ENCODE measurements at regions not wholly inside any gene's neighbourhood (a gene's known extent, or its start where the extent isn't known, plus 50 kb on each side); places are given as distances from the start of the nearest gene placed in this dataset.

- DNase-seq (ENCODE audit: low spot score): no peak
- in situ Hi-C loops (cut with HindIII; ENCODE audit: low sequenced_read_pairs): no loop called here
Measured at GRCh38 chr13:84332346-84332745, 450.1 kb upstream of the SLITRK1 start.

- in situ Hi-C loops (cut with HindIII; ENCODE audit: low sequenced_read_pairs): no loop called here
- no peak for DNase-seq (ENCODE audit: low spot score)
Measured at GRCh38 chr13:84315527-84315926, 433.3 kb upstream of the SLITRK1 start.

GRCh38 chr13:84303035-84303434, 420.8 kb upstream of the SLITRK1 start:
- no peak for DNase-seq (ENCODE audit: low spot score)
- in situ Hi-C loops (cut with HindIII; ENCODE audit: low sequenced_read_pairs): no loop called here

GRCh38 chr13:84297251-84297650, 415.0 kb upstream of the SLITRK1 start:
- DNase-seq (ENCODE audit: low spot score): no peak
- in situ Hi-C loops (cut with HindIII; ENCODE audit: low sequenced_read_pairs): no loop called here

- DNase-seq (ENCODE audit: low spot score): no peak
- in situ Hi-C loops (cut with HindIII; ENCODE audit: low sequenced_read_pairs): no loop called here
Measured at GRCh38 chr13:84296401-84296800, 414.1 kb upstream of the SLITRK1 start.

- no peak for DNase-seq (ENCODE audit: low spot score)
- in situ Hi-C loops (cut with HindIII; ENCODE audit: low sequenced_read_pairs): no loop called here
Measured at GRCh38 chr13:84294576-84294975, 412.3 kb upstream of the SLITRK1 start.

GRCh38 chr13:84290386-84290785, 408.1 kb upstream of the SLITRK1 start:
- in situ Hi-C loops (cut with HindIII; ENCODE audit: low sequenced_read_pairs): no loop called here
- DNase-seq (ENCODE audit: low spot score): no peak

GRCh38 chr13:84279166-84279565, 396.9 kb upstream of the SLITRK1 start:
- no peak for DNase-seq (ENCODE audit: low spot score)
- in situ Hi-C loops (cut with HindIII; ENCODE audit: low sequenced_read_pairs): no loop called here

GRCh38 chr13:84272877-84273562, 390.7 kb upstream of the SLITRK1 start:
- DNase-seq (ENCODE audit: low spot score): no peak
- in situ Hi-C loops (cut with HindIII; ENCODE audit: low sequenced_read_pairs): no loop called here

GRCh38 chr13:84265257-84265764, 383.0 kb upstream of the SLITRK1 start:
- in situ Hi-C loops (cut with HindIII; ENCODE audit: low sequenced_read_pairs): no loop called here

GRCh38 chr13:84263354-84264069, 381.2 kb upstream of the SLITRK1 start:
- in situ Hi-C loops (cut with HindIII; ENCODE audit: low sequenced_read_pairs): no loop called here
- DNase-seq (ENCODE audit: low spot score): no peak

More at GRCh38 chr13:84265257-84265764, 383.0 kb upstream of the SLITRK1 start:
- DNase-seq (ENCODE audit: low spot score): no peak

- DNase-seq (ENCODE audit: low spot score): no peak
- in situ Hi-C loops (cut with HindIII; ENCODE audit: low sequenced_read_pairs): no loop called here
Measured at GRCh38 chr13:84255226-84255797, 373.0 kb upstream of the SLITRK1 start.

GRCh38 chr13:84249463-84249862, 367.2 kb upstream of the SLITRK1 start:
- DNase-seq (ENCODE audit: low spot score): no peak
- in situ Hi-C loops (cut with HindIII; ENCODE audit: low sequenced_read_pairs): no loop called here

GRCh38 chr13:84243340-84243739, 361.1 kb upstream of the SLITRK1 start:
- DNase-seq (ENCODE audit: low spot score): no peak
- in situ Hi-C loops (cut with HindIII; ENCODE audit: low sequenced_read_pairs): no loop called here

- DNase-seq (ENCODE audit: low spot score): no peak
- in situ Hi-C loops (cut with HindIII; ENCODE audit: low sequenced_read_pairs): no loop called here
Measured at GRCh38 chr13:84239032-84239431, 356.8 kb upstream of the SLITRK1 start.

- DNase-seq (ENCODE audit: low spot score): no peak
- in situ Hi-C loops (cut with HindIII; ENCODE audit: low sequenced_read_pairs): no loop called here
Measured at GRCh38 chr13:84238381-84238780, 356.1 kb upstream of the SLITRK1 start.

GRCh38 chr13:84237143-84237542, 354.9 kb upstream of the SLITRK1 start:
- DNase-seq (ENCODE audit: low spot score): no peak
- in situ Hi-C loops (cut with HindIII; ENCODE audit: low sequenced_read_pairs): no loop called here

GRCh38 chr13:84234416-84234815, 352.1 kb upstream of the SLITRK1 start:
- in situ Hi-C loops (cut with HindIII; ENCODE audit: low sequenced_read_pairs): no loop called here
- no peak for DNase-seq (ENCODE audit: low spot score)

GRCh38 chr13:84230568-84230967, 348.3 kb upstream of the SLITRK1 start:
- DNase-seq (ENCODE audit: low spot score): no peak
- in situ Hi-C loops (cut with HindIII; ENCODE audit: low sequenced_read_pairs): no loop called here

GRCh38 chr13:84211048-84211447, 328.8 kb upstream of the SLITRK1 start:
- DNase-seq (ENCODE audit: low spot score): no peak
- in situ Hi-C loops (cut with HindIII; ENCODE audit: low sequenced_read_pairs): no loop called here

Data from G401 (cell line).